GM13976 (cell line): ENCODE measurements at regions not wholly inside any gene's neighbourhood (a gene's known extent, or its start where the extent isn't known, plus 50 kb on each side); places are given as distances from the start of the nearest gene placed in this dataset.

Experiments used
- DNase-seq: peaks from one replicate; pipeline ENCODE4 v3.0.0; 2012; ENCODE audit warnings: low spot score
- in situ Hi-C: fragments of 300-500 bp; cut with MboI; formaldehyde crosslinking; loops from one replicate; pipeline ENCODE4 v1.12.0; 2022; ENCODE audit warnings: low sequenced_read_pairs, mixed read lengths, inconsistent platforms; ENCODE audit not compliant: unreplicated experiment
- TF ChIP-seq, protein P1 (sequence below): IDR thresholded peaks from 2 replicates; pipeline ENCODE4 v1.5.1; 2012; ENCODE audit warnings: borderline replicate concordance, mild to moderate bottlenecking; ENCODE audit not compliant: insufficient read depth; ENCODE audit errors: extremely low read depth, missing control alignments, control extremely low read depth

- TF ChIP-seq, protein P1, sequence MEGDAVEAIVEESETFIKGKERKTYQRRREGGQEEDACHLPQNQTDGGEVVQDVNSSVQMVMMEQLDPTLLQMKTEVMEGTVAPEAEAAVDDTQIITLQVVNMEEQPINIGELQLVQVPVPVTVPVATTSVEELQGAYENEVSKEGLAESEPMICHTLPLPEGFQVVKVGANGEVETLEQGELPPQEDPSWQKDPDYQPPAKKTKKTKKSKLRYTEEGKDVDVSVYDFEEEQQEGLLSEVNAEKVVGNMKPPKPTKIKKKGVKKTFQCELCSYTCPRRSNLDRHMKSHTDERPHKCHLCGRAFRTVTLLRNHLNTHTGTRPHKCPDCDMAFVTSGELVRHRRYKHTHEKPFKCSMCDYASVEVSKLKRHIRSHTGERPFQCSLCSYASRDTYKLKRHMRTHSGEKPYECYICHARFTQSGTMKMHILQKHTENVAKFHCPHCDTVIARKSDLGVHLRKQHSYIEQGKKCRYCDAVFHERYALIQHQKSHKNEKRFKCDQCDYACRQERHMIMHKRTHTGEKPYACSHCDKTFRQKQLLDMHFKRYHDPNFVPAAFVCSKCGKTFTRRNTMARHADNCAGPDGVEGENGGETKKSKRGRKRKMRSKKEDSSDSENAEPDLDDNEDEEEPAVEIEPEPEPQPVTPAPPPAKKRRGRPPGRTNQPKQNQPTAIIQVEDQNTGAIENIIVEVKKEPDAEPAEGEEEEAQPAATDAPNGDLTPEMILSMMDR, result no peak
- in situ Hi-C loops, result no loop called here
- no peak for DNase-seq
These were observed 95.7 kb downstream of the ICOS start for GRCh38 chr2:204032301-204032700.

- TF ChIP-seq, protein P1, result no peak
- DNase-seq, result no peak
These were observed 97.3 kb downstream of the ICOS start for GRCh38 chr2:204033611-204034495.

DNA sequence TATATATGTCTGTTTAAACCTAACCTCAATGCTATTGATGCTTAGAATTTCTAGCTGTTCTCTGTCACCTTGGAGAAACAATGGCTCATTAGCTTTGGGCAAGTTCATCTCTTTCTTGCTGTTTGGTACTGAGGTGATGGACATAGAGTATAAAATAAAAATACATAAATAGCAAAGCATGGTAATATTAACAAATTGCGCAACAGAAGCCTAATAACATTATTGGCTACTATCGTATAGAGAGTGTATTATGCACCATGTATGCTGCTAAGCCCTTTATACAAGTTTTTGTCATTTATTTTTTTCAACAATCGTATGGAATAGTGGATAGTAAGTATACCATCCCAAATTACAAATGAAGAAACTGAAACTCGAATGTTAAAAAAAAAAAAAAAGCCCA, 100.1 kb downstream of the ICOS start:
- TF ChIP-seq, protein P1, result no peak
- in situ Hi-C loops, result no loop called here
- DNase-seq, result no peak

More at GRCh38 chr2:204033611-204034495, 97.3 kb downstream of the ICOS start:
- in situ Hi-C loops, result no loop called here

DNA sequence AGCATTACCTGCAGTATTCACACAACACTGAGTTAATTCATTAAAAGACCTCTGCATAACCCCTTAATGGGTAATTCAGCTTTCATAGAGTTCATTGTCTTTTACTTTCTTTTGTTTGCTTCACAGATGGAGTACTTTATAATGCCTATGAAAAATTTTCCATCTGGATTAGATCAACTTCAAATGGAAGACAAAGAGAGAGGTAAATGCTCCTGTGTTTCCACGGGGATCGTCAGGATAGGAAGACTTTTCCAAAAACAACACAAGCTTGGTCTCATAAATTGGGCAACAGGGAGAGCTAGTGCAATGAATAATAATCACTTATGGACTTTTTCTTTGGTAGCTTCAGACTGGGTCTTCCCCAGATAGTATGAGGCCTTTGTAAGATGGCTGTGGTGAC, 100.7 kb downstream of the ICOS start:
- TF ChIP-seq, protein P1, result no peak
- in situ Hi-C loops, result no loop called here
- DNase-seq, result no peak

- TF ChIP-seq, protein P1, result no peak
- no peak for DNase-seq
- in situ Hi-C loops, result no loop called here
These were observed 102.8 kb downstream of the ICOS start for GRCh38 chr2:204039298-204039838.

- in situ Hi-C loops, result no loop called here
- DNase-seq, result no peak
- TF ChIP-seq, protein P1, result no peak
These were observed 103.5 kb downstream of the ICOS start for GRCh38 chr2:204040016-204040415.
